Fibroblast of gingiva (primary cell): ENCODE measurements at regions not wholly inside any gene's neighbourhood (a gene's known extent, or its start where the extent isn't known, plus 50 kb on each side); places are given as distances from the start of the nearest gene placed in this dataset.
"Not testable (repeated sequence)": the region's sequence is repeated elsewhere in the genome, so short reads cannot be mapped to it uniquely, and the experiment has no call there.

ENCODE experiments used
- DNase-seq: peaks from one replicate; pipeline ENCODE4 v3.0.0-alpha.2; 2011; ENCODE audit warnings: low read depth

- DNase-seq: not testable (repeated sequence)
Observed at GRCh38 chr15:30842798-30843472, 60.8 kb upstream of the FAN1 start.

DNA sequence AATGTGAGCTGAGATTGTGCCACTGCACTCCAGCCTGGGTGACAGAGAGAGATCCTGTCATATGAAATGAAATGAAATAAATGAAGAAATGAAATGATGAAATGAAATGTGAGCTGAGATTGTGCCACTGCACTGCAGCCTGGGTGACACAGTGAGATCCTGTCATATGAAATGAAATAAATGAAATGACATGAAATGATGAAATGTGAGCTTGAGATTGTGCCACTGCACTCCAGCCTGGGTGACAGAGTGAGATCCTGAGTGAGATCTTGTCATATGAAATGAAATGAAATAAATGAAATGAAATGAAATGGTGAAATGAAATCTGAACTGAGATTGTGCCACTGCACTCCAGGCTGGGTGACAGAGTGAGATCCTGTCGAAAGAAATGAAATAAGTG is 58.2 kb upstream of the FAN1 start:
- DNase-seq: not testable (repeated sequence)
